Prostate gland (tissue), 2 donors: ENCODE measurements at regions not wholly inside any gene's neighbourhood (a gene's known extent, or its start where the extent isn't known, plus 50 kb on each side); places are given as distances from the start of the nearest gene placed in this dataset.

Experiments used
- DNase-seq: peaks from one replicate; pipeline ENCODE4 v3.0.0-alpha.2; 2019; ENCODE audit warnings: low spot score
- H3K27ac ChIP-seq, 2 donors: fragments of 200-600 bp; sonication (generic); 2 replicates each; pipeline ENCODE4 v1.5.1; 2017 to 2019
- H3K27me3 ChIP-seq: fragments of 200-600 bp; sonication (generic); replicated peaks from 2 replicates; pipeline ENCODE4 v1.5.1; 2019; ENCODE audit not compliant: insufficient read depth
- H3K36me3 ChIP-seq, 2 donors: fragments of 200-600 bp; sonication (generic); 1 replicate in 1 of 2; 2 replicates in 1 of 2; pipeline versions ENCODE4 v1.5.1 to v1.8.1; 2017 to 2019
- H3K4me1 ChIP-seq: fragments of 200-600 bp; sonication (generic); replicated peaks from 2 replicates; pipeline ENCODE4 v1.5.1; 2019
- H3K4me3 ChIP-seq, 2 donors: fragments of 200-600 bp; sonication (generic); 2 replicates each; pipeline ENCODE4 v1.5.1; 2017 to 2019
- H3K9me3 ChIP-seq: fragments of 200-600 bp; sonication (generic); 2 replicates; pipeline ENCODE4 v1.5.1; 2017
- CTCF ChIP-seq, 4 experiments: fragments of 200-600 bp in 2 of 4; fragments of 450-650 bp in 2 of 4; sonication (generic) in 2 of 4; IDR thresholded peaks; 1 replicate in 3 of 4; 2 replicates in 1 of 4; pipeline ENCODE4 v1.5.1; 2016 to 2019; ENCODE audit warnings: antibody characterized with exemption in 4 of 4, mild to moderate bottlenecking in 2 of 4, moderate library complexity in 2 of 4
- POLR2A ChIP-seq: fragments of 450-650 bp; IDR thresholded peaks from one replicate; pipeline ENCODE4 v1.6.1; 2016; ENCODE audit warnings: antibody characterized with exemption, mild to moderate bottlenecking
- POLR2AphosphoS5 ChIP-seq: sonication (generic); formaldehyde crosslinking; IDR thresholded peaks from one replicate; pipeline ENCODE4 v1.6.1; 2017; ENCODE audit warnings: antibody characterized with exemption
- WGBS: methylation state at CpG from one replicate; pipeline ENCODE4 v1.1.5; 2018; 5-methylcytosine and 5-hydroxymethylcytosine counted together
- intact Hi-C: fragments of 100-400 bp; cut with DNase I; formaldehyde crosslinking; loops from one replicate; pipeline ENCODE4 v1.14.2; 2022

GRCh38 chr7:32216759-32217158 is 146.6 kb upstream of the PDE1C start:
- Histone ChIP-seq H3K27ac (no peak overlapping the region), H3K4me3 (no peak overlapping the region), H3K36me3 (no peaks in the 10 kb centered on the region), H3K27me3 (no peaks in the 10 kb centered on the region), H3K4me1 (no peaks in the 10 kb centered on the region), H3K9me3 (no peaks in the 10 kb centered on the region)
- DNase-seq = no peak
- intact Hi-C loops = loop anchor here (10.0 kb wide), 1 partner anchor 128 kb away; no protein-coding TSS in a partner anchor
- TF ChIP-seq POLR2A (no peak), POLR2AphosphoS5 (no peak), CTCF (IDR thresholded peaks at IDR 0.05) (no peak)
- WGBS = 59% methylated on average over 4 of the region's 4 CpGs

GRCh38 chr7:32215697-32216096 is 145.5 kb upstream of the PDE1C start:
- DNase-seq = no peak
- WGBS = 50% methylated on average over 1 of the region's 1 CpG
- no peaks in the 10 kb centered on the region for H3K36me3 ChIP-seq
- intact Hi-C loops = loop anchor here (10.0 kb wide), 1 partner anchor 129 kb away; no protein-coding TSS in a partner anchor
- H3K4me1 ChIP-seq = no peaks in the 10 kb centered on the region
- H3K27me3 ChIP-seq = no peaks in the 10 kb centered on the region
- no peak for TF ChIP-seq POLR2A
- no peak for TF ChIP-seq POLR2AphosphoS5
- TF ChIP-seq CTCF (IDR thresholded peaks at IDR 0.05) = no peak
- no peak overlapping the region for H3K27ac ChIP-seq
- no peak overlapping the region for H3K4me3 ChIP-seq
- H3K9me3 ChIP-seq = no peaks in the 10 kb centered on the region

- H3K4me1 ChIP-seq = no peaks in the 10 kb centered on the region
- H3K27ac ChIP-seq = no peak overlapping the region
- intact Hi-C loops = loop anchor here (10.0 kb wide), 1 partner anchor 130 kb away; no protein-coding TSS in a partner anchor
- H3K36me3 ChIP-seq = no peaks in the 10 kb centered on the region
- DNase-seq = no peak
- no peaks in the 10 kb centered on the region for H3K27me3 ChIP-seq
- no peak for TF ChIP-seq POLR2AphosphoS5
- TF ChIP-seq CTCF (IDR thresholded peaks at IDR 0.05) = no peak
- H3K4me3 ChIP-seq = no peak overlapping the region
- 87% methylated on average over 4 of the region's 4 CpGs for WGBS
- no peaks in the 10 kb centered on the region for H3K9me3 ChIP-seq
Measured at GRCh38 chr7:32214913-32215312, 144.7 kb upstream of the PDE1C start.

DNA sequence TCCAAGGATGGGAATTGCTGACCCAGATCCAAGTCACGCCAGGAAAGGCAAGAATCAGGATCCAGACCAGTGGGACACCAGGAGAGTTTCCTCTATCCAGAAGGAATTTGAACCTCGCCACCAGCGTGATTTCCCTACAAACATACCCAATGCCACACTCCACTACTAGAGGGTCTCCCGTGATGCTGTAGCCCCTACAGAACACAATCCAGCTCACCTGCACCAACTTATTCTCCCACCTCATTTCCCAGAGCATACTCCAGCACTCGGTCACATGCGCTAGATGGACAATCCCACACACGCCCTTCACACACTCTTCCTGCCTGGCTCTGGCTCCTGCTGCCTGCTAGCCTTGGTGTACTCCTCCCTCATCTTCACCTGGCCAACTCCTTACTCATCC is 142.1 kb upstream of the PDE1C start:
- no peaks in the 10 kb centered on the region for H3K27me3 ChIP-seq
- DNase-seq = no peak
- H3K4me1 ChIP-seq = no peaks in the 10 kb centered on the region
- 81% methylated on average over 7 of the region's 7 CpGs for WGBS
- no peaks in the 10 kb centered on the region for H3K9me3 ChIP-seq
- H3K4me3 ChIP-seq = no peak overlapping the region
- H3K36me3 ChIP-seq = no peaks in the 10 kb centered on the region
- intact Hi-C loops = loop anchor here (10.0 kb wide), 1 partner anchor 132 kb away; no protein-coding TSS in a partner anchor
- no peak overlapping the region for H3K27ac ChIP-seq
- TF ChIP-seq CTCF (IDR thresholded peaks at IDR 0.05) = no peak
- TF ChIP-seq POLR2AphosphoS5 = no peak
- TF ChIP-seq POLR2A = no peak

DNA sequence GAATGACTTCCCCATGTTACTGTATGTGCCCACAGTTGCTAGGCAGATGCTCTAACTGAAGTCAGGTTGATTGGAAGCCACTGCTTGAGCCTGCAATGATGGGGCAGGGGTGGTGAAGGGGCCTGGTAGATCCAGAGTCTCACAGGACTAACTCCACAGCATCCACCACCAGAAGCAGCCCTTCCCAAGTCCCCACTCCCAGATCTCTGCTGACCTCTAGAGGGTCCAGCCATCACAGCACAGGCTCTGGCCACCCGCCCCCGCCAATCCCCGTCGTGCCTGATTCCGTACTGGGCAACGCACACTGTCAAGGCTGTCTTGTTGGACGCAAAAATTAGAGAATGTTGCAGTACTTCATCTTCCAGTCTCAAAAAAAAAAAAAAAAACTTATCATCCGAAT is 136.8 kb upstream of the PDE1C start:
- Histone ChIP-seq H3K27me3 (no peaks in the 10 kb centered on the region), H3K36me3 (no peaks in the 10 kb centered on the region), H3K27ac (no peak overlapping the region), H3K4me1 (no peaks in the 10 kb centered on the region), H3K9me3 (no peaks in the 10 kb centered on the region), H3K4me3 (no peak overlapping the region)
- intact Hi-C loops = no loop called here
- TF ChIP-seq CTCF (IDR thresholded peaks at IDR 0.05) = no peak
- TF ChIP-seq POLR2A = no peak
- WGBS = 55% methylated on average over 8 of the region's 8 CpGs
- DNase-seq = no peak
